Gastrocnemius medialis (tissue), 4 donors: ENCODE measurements at regions not wholly inside any gene's neighbourhood (a gene's known extent, or its start where the extent isn't known, plus 50 kb on each side); places are given as distances from the start of the nearest gene placed in this dataset.

Source experiments
- ATAC-seq, 2 donors: fragments of 150-250 bp; one replicate each; pipeline ENCODE4 v1.9.1; 2016
- DNase-seq, 2 donors: peaks; one replicate each; pipeline ENCODE4 v3.0.0-alpha.2; 2019
- H3K27ac ChIP-seq, 4 donors: fragments of 200-600 bp; sonication (generic); 1 replicate in 1 of 4; 2 replicates in 3 of 4; pipeline ENCODE4 v1.5.1; 2016 to 2018; ENCODE audit warnings: mild to moderate bottlenecking in 2 of 4, moderate library complexity in 1 of 4
- H3K27me3 ChIP-seq, 3 donors: fragments of 200-600 bp; sonication (generic) in 2 of 3; 1 replicate in 1 of 3; 2 replicates in 2 of 3; pipeline versions ENCODE4 v1.5.1 to v1.6.0; 2016 to 2019; ENCODE audit warnings: mild to moderate bottlenecking in 1 of 3, moderate library complexity in 1 of 3
- H3K36me3 ChIP-seq, 2 donors: fragments of 200-600 bp; sonication (generic) in 1 of 2; one replicate each; pipeline ENCODE4 v1.5.1; 2017 to 2018
- H3K4me1 ChIP-seq, 2 donors: fragments of 200-600 bp; sonication (generic) in 1 of 2; one replicate each; pipeline ENCODE4 v1.5.1; 2016 to 2017; ENCODE audit warnings: mild to moderate bottlenecking in 2 of 2
- H3K4me3 ChIP-seq, 4 donors: fragments of 200-600 bp; sonication (generic) in 3 of 4; 1 replicate in 1 of 4; 2 replicates in 3 of 4; pipeline ENCODE4 v1.5.1; 2016 to 2019; ENCODE audit warnings: mild to moderate bottlenecking in 2 of 4
- H3K9me3 ChIP-seq, 3 donors: fragments of 200-600 bp; sonication (generic) in 2 of 3; 1 replicate in 1 of 3; 2 replicates in 2 of 3; pipeline ENCODE4 v1.5.1; 2016 to 2019
- POLR2A ChIP-seq, 2 donors: fragments of 450-650 bp; IDR thresholded peaks; one replicate each; pipeline ENCODE4 v1.6.1; 2017; ENCODE audit warnings: antibody characterized with exemption in 2 of 2, mild to moderate bottlenecking in 2 of 2, moderate library complexity in 2 of 2
- in situ Hi-C, 4 donors: fragments of 200-750 bp; cut with MboI; loops; one replicate each; pipeline versions ENCODE4 v1.15.0 to v1.8.0; 2017; ENCODE audit warnings: low sequenced_read_pairs in 4 of 4
- intact Hi-C: fragments of 100-400 bp; cut with DNase I; formaldehyde crosslinking; loops from one replicate; pipeline ENCODE4 v1.15.1; 2023; ENCODE audit warnings: low total_unique reads
- TF ChIP-seq, protein P1 (sequence below), 5 experiments: fragments of 450-650 bp in 3 of 5; fragments of 200-600 bp in 2 of 5; sonication (generic) in 2 of 5; IDR thresholded peaks in 4 of 5; conservative IDR thresholded peaks in 1 of 5; 1 replicate in 4 of 5; 2 replicates in 1 of 5; pipeline ENCODE4 v1.5.1; 2016 to 2019; ENCODE audit warnings: antibody characterized with exemption in 5 of 5, mild to moderate bottlenecking in 3 of 5, moderate library complexity in 3 of 5

DNA sequence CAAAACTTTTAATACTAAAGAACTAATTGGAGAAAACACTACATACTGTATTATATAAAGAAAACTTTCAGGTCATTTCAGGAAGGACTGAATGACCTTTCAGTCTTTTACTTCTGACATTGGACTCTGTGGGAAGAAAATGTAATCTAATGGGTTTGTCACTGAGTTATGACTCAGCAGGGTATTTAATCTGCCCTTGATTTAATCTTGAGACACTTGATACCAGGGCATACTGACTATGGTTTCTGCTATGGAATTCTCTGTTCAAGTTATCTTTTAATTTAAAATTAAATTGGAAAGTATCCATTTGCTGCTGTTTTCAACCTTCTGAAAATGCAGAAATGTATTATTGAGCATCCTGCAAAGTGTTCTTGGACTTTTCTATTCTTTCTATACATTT lies 354.2 kb upstream of the GALNT5 start:
- H3K4me3 ChIP-seq, result no peak overlapping the region
- no peak overlapping the region for H3K27ac ChIP-seq
- ATAC-seq, result no peak
- no peak for TF ChIP-seq POLR2A (IDR thresholded peaks at IDR 0.05)
- TF ChIP-seq, protein P1, sequence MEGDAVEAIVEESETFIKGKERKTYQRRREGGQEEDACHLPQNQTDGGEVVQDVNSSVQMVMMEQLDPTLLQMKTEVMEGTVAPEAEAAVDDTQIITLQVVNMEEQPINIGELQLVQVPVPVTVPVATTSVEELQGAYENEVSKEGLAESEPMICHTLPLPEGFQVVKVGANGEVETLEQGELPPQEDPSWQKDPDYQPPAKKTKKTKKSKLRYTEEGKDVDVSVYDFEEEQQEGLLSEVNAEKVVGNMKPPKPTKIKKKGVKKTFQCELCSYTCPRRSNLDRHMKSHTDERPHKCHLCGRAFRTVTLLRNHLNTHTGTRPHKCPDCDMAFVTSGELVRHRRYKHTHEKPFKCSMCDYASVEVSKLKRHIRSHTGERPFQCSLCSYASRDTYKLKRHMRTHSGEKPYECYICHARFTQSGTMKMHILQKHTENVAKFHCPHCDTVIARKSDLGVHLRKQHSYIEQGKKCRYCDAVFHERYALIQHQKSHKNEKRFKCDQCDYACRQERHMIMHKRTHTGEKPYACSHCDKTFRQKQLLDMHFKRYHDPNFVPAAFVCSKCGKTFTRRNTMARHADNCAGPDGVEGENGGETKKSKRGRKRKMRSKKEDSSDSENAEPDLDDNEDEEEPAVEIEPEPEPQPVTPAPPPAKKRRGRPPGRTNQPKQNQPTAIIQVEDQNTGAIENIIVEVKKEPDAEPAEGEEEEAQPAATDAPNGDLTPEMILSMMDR (IDR thresholded peaks at IDR 0.05 in 4 of 5, conservative IDR thresholded peaks at IDR 0.05 in 1 of 5), result no peak
- H3K27me3 ChIP-seq, result no peaks in the 10 kb centered on the region
- no peak for DNase-seq
- no peaks in the 10 kb centered on the region for H3K36me3 ChIP-seq
- intact Hi-C loops, result no loop called here
- no peaks in the 10 kb centered on the region for H3K9me3 ChIP-seq
- no peaks in the 10 kb centered on the region for H3K4me1 ChIP-seq
- in situ Hi-C loops, result no loop called here

DNA sequence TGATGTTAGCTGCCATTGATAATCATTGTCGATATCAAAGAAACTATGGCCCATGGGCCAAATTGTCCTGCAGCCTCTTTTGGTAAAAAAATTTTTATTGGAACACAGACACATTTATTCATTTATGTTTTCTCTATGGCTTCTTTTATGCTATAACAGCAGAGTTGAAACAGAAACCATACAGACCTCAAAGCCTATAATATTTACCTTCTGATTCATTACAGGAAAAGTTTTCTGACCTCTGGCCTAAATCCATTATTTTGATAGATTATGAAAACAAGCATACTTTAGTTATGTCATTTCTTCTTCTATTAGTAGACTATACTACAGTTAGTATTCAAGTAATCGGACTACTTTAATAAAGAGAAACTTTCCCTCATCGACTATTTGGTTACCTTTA lies 349.7 kb upstream of the GALNT5 start:
- no peaks in the 10 kb centered on the region for H3K9me3 ChIP-seq
- DNase-seq, result no peak
- ATAC-seq, result no peak
- intact Hi-C loops, result no loop called here
- no peaks in the 10 kb centered on the region for H3K27me3 ChIP-seq
- no peaks in the 10 kb centered on the region for H3K36me3 ChIP-seq
- H3K4me3 ChIP-seq, result no peak overlapping the region
- H3K4me1 ChIP-seq, result no peaks in the 10 kb centered on the region
- in situ Hi-C loops, result no loop called here
- TF ChIP-seq, protein P1 (IDR thresholded peaks at IDR 0.05 in 4 of 5, conservative IDR thresholded peaks at IDR 0.05 in 1 of 5), result no peak
- no peak for TF ChIP-seq POLR2A (IDR thresholded peaks at IDR 0.05)
- no peak overlapping the region for H3K27ac ChIP-seq

DNA sequence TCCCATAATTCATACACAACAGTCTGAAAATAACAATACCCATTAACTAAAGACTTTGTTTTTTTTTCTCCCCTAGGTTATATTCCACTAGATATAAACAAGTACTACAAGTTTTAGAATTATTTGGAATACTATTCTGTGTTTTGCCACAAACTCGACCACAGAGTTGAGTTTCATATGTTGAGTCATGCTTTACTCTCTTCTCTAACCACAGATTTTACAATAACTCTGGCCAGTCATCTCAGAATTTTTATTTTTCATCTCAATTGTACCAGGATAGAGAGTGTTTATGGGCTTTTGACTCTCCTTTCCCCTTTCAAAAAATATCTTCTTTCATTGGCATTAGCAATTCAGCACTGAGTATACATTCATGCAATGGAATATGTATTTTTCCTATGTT lies 348.7 kb upstream of the GALNT5 start:
- Histone ChIP-seq H3K27me3 (no peaks in the 10 kb centered on the region), H3K27ac (no peak overlapping the region), H3K36me3 (no peaks in the 10 kb centered on the region), H3K9me3 (no peaks in the 10 kb centered on the region), H3K4me3 (no peak overlapping the region), H3K4me1 (no peaks in the 10 kb centered on the region)
- no peak for TF ChIP-seq POLR2A (IDR thresholded peaks at IDR 0.05)
- TF ChIP-seq, protein P1 (IDR thresholded peaks at IDR 0.05 in 4 of 5, conservative IDR thresholded peaks at IDR 0.05 in 1 of 5), result no peak
- in situ Hi-C loops, result no loop called here
- intact Hi-C loops, result no loop called here
- ATAC-seq (no peak), DNase-seq (no peak)

DNA sequence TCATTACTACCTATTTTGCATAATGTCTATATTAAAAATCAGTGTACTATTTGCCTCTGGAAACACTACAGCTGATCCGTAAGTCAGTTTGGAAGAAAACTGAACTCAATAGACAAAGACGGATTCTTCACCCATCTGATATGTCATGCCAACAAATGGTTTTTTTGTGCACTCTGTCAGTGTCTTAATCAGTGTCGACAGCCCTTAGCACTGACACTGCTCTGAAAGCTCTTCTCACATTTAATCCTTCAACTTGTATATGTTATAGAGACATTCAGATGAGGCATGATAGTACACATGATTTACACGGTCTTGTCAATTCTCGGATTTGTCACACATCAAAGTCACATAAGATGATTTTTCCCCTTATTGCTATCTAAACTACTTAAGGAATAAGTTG lies 347.5 kb upstream of the GALNT5 start:
- Histone ChIP-seq H3K27ac (no peak overlapping the region), H3K36me3 (no peaks in the 10 kb centered on the region), H3K9me3 (no peaks in the 10 kb centered on the region), H3K4me1 (no peaks in the 10 kb centered on the region), H3K27me3 (no peaks in the 10 kb centered on the region), H3K4me3 (no peak overlapping the region)
- TF ChIP-seq, protein P1 (IDR thresholded peaks at IDR 0.05 in 4 of 5, conservative IDR thresholded peaks at IDR 0.05 in 1 of 5), result no peak
- intact Hi-C loops, result no loop called here
- no peak for DNase-seq
- in situ Hi-C loops, result no loop called here
- no peak for ATAC-seq

DNA sequence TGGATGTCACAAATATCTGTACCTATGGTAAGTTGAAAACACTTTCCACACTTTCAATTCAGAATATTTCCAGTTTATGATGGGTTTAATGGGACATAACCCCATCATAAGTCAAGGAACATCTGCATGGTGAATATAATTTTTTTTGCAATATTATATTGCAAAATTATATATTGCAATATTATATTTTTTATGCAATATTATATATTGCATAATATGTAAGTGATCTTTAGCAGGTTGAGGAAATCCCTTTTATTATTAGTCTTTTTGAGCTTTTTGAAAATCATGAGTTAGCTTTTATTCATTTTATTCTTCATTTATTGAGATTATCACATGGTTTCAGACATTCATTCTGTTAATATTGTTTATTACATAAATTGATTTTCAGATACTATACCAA lies 342.2 kb upstream of the GALNT5 start:
- Histone ChIP-seq H3K4me1 (no peaks in the 10 kb centered on the region), H3K27me3 (no peaks in the 10 kb centered on the region), H3K9me3 (no peaks in the 10 kb centered on the region), H3K36me3 (no peaks in the 10 kb centered on the region), H3K4me3 (no peak overlapping the region), H3K27ac (no peak overlapping the region)
- intact Hi-C loops, result no loop called here
- DNase-seq, result no peak
- ATAC-seq, result no peak
- TF ChIP-seq POLR2A (IDR thresholded peaks at IDR 0.05), result no peak
- TF ChIP-seq, protein P1 (IDR thresholded peaks at IDR 0.05 in 4 of 5, conservative IDR thresholded peaks at IDR 0.05 in 1 of 5), result no peak
- in situ Hi-C loops, result no loop called here
